DND-41 (cell line): ENCODE measurements at regions not wholly inside any gene's neighbourhood (a gene's known extent, or its start where the extent isn't known, plus 50 kb on each side); places are given as distances from the start of the nearest gene placed in this dataset.

ENCODE experiments used
- EZH2 ChIP-seq: IDR thresholded peaks from 3 replicates; pipeline ENCODE4 v1.6.1; 2012; ENCODE audit warnings: borderline replicate concordance, low read depth, mild to moderate bottlenecking, moderate library complexity, low read length, inconsistent platforms; ENCODE audit not compliant: severe bottlenecking
- TF ChIP-seq, protein P1 (sequence below): IDR thresholded peaks from 2 replicates; pipeline ENCODE4 v1.5.1; 2012; ENCODE audit warnings: borderline replicate concordance, low read length, moderate library complexity, mild to moderate bottlenecking; ENCODE audit not compliant: poor library complexity, severe bottlenecking; ENCODE audit errors: extremely low read depth

- TF ChIP-seq, protein P1, sequence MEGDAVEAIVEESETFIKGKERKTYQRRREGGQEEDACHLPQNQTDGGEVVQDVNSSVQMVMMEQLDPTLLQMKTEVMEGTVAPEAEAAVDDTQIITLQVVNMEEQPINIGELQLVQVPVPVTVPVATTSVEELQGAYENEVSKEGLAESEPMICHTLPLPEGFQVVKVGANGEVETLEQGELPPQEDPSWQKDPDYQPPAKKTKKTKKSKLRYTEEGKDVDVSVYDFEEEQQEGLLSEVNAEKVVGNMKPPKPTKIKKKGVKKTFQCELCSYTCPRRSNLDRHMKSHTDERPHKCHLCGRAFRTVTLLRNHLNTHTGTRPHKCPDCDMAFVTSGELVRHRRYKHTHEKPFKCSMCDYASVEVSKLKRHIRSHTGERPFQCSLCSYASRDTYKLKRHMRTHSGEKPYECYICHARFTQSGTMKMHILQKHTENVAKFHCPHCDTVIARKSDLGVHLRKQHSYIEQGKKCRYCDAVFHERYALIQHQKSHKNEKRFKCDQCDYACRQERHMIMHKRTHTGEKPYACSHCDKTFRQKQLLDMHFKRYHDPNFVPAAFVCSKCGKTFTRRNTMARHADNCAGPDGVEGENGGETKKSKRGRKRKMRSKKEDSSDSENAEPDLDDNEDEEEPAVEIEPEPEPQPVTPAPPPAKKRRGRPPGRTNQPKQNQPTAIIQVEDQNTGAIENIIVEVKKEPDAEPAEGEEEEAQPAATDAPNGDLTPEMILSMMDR: no peak
- TF ChIP-seq EZH2: no peak
Measured at GRCh38 chr3:66567077-66567476, 66.3 kb upstream of the LRIG1 start.
